ENCODE measurements at regions not wholly inside any gene's neighbourhood (a gene's known extent, or its start where the extent isn't known, plus 50 kb on each side); places are given as distances from the start of the nearest gene placed in this dataset.

DNA sequence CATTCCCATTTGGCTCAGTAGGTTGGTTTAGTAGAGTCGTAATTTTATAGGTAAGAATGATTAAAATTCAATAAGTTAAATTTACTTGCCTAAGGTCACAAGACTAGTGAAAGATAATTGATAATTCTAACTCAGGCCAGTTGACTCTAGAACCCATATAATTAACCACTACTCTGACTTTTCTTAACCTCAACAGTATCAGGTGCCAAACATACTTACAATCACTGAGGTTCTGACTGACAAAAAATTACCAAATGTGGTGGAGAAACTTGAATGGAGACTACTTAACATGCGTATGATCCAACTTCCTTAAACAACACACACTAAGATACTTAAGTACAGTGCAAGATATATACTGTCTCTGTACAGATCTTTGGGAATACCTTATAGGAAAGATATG is 667.3 kb upstream of the SORCS1 start (continued):
- TF ChIP-seq FEZF1 (tag by site-specific recombination; IDR thresholded peaks at IDR 0.05) = no peak

- TF ChIP-seq, protein P1, sequence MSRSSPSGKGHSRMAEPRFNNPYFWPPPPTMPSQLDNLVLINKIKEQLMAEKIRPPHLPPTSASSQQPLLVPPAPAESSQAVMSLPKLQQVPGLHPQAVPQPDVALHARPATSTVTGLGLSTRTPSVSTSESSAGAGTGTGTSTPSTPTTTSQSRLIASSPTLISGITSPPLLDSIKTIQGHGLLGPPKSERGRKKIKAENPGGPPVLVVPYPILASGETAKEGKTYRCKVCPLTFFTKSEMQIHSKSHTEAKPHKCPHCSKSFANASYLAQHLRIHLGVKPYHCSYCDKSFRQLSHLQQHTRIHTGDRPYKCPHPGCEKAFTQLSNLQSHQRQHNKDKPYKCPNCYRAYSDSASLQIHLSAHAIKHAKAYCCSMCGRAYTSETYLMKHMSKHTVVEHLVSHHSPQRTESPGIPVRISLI (tag by site-specific recombination; IDR thresholded peaks at IDR 0.05) = no peak
- TF ChIP-seq ZBTB6 (tag by site-specific recombination; IDR thresholded peaks at IDR 0.05) = no peak
- TF ChIP-seq ZBTB8A (tag by site-specific recombination; IDR thresholded peaks at IDR 0.05) = no peak
- TF ChIP-seq ZNF19 (tag by site-specific recombination; IDR thresholded peaks at IDR 0.05; ENCODE audit: low read depth) = no peak
- TF ChIP-seq FEZF1 (tag by site-specific recombination; IDR thresholded peaks at IDR 0.05) = no peak
- no peak for TF ChIP-seq REST (tag by site-specific recombination; IDR thresholded peaks at IDR 0.05)
- no peak for TF ChIP-seq ZNF544 (tag by site-specific recombination; IDR thresholded peaks at IDR 0.05)
- no peak for TF ChIP-seq CTCF (tag by site-specific recombination; IDR thresholded peaks at IDR 0.05)
- TF ChIP-seq REPIN1 (tag by site-specific recombination; IDR thresholded peaks at IDR 0.05; ENCODE audit: low read depth) = no peak
- TF ChIP-seq, protein P2, sequence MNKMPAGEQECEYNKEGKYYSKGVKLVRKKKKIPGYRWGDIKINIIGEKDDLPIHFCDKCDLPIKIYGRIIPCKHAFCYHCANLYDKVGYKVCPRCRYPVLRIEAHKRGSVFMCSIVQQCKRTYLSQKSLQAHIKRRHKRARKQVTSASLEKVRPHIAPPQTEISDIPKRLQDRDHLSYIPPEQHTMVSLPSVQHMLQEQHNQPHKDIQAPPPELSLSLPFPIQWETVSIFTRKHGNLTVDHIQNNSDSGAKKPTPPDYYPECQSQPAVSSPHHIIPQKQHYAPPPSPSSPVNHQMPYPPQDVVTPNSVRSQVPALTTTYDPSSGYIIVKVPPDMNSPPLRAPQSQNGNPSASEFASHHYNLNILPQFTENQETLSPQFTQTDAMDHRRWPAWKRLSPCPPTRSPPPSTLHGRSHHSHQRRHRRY (tag by site-specific recombination; IDR thresholded peaks at IDR 0.05) = no peak
- TF ChIP-seq ZNF654 (tag by site-specific recombination; IDR thresholded peaks at IDR 0.05; ENCODE audit: low read depth) = no peak
- TF ChIP-seq, protein P3, sequence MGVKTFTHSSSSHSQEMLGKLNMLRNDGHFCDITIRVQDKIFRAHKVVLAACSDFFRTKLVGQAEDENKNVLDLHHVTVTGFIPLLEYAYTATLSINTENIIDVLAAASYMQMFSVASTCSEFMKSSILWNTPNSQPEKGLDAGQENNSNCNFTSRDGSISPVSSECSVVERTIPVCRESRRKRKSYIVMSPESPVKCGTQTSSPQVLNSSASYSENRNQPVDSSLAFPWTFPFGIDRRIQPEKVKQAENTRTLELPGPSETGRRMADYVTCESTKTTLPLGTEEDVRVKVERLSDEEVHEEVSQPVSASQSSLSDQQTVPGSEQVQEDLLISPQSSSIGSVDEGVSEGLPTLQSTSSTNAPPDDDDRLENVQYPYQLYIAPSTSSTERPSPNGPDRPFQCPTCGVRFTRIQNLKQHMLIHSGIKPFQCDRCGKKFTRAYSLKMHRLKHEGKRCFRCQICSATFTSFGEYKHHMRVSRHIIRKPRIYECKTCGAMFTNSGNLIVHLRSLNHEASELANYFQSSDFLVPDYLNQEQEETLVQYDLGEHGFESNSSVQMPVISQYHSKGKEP (tag by site-specific recombination; IDR thresholded peaks at IDR 0.05) = no peak
- TF ChIP-seq, protein P4, sequence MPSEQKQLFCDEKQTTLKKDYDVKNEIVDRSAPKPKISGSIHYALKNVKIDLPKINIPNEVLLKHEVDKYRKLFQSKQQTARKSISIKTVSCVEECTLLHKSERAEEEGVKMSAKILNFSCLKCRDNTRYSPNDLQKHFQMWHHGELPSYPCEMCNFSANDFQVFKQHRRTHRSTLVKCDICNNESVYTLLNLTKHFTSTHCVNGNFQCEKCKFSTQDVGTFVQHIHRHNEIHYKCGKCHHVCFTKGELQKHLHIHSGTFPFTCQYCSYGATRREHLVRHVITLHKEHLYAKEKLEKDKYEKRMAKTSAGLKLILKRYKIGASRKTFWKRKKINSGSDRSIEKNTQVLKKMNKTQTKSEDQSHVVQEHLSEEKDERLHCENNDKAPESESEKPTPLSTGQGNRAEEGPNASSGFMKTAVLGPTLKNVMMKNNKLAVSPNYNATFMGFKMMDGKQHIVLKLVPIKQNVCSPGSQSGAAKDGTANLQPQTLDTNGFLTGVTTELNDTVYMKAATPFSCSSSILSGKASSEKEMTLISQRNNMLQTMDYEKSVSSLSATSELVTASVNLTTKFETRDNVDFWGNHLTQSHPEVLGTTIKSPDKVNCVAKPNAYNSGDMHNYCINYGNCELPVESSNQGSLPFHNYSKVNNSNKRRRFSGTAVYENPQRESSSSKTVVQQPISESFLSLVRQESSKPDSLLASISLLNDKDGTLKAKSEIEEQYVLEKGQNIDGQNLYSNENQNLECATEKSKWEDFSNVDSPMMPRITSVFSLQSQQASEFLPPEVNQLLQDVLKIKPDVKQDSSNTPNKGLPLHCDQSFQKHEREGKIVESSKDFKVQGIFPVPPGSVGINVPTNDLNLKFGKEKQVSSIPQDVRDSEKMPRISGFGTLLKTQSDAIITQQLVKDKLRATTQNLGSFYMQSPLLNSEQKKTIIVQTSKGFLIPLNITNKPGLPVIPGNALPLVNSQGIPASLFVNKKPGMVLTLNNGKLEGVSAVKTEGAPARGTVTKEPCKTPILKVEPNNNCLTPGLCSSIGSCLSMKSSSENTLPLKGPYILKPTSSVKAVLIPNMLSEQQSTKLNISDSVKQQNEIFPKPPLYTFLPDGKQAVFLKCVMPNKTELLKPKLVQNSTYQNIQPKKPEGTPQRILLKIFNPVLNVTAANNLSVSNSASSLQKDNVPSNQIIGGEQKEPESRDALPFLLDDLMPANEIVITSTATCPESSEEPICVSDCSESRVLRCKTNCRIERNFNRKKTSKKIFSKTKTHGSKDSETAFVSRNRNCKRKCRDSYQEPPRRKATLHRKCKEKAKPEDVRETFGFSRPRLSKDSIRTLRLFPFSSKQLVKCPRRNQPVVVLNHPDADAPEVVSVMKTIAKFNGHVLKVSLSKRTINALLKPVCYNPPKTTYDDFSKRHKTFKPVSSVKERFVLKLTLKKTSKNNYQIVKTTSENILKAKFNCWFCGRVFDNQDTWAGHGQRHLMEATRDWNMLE (tag by site-specific recombination; conservative IDR thresholded peaks at IDR 0.05; ENCODE audit: low read depth) = no peak
- Histone ChIP-seq H3K4me3 (ENCODE audit: low read depth, low read length) (no peak overlapping the region), H3K36me3 (ENCODE audit: control insufficient read depth in 2 of 2, insufficient read depth in 1 of 2, low read length in 2 of 2) (no peaks in the 10 kb centered on the region), H3K27ac (ENCODE audit: extremely low read depth, low read depth, low read length) (no peak overlapping the region), H3K9me3 (ENCODE audit: control insufficient read depth, insufficient read depth, low read depth, low read length) (no peaks in the 10 kb centered on the region), H3K4me1 (ENCODE audit: control insufficient read depth, insufficient read depth, low read length) (no peaks in the 10 kb centered on the region)
- POLR2A ChIA-PET = no interaction called here
- CTCF ChIA-PET = no interaction called here
Observed at GRCh38 chr10:107829161-107829560, 664.7 kb upstream of the SORCS1 start.
